Cardiac fibroblast (primary cell): ENCODE measurements at regions not wholly inside any gene's neighbourhood (a gene's known extent, or its start where the extent isn't known, plus 50 kb on each side); places are given as distances from the start of the nearest gene placed in this dataset.

Source experiments
- DNase-seq, 2 donors: peaks; one replicate each; pipeline versions ENCODE4 v3.0.0 to v3.0.0-alpha.2; 2010; ENCODE audit warnings: low read depth in 2 of 2
- H3K4me3 ChIP-seq, 2 donors: replicated peaks in 1 of 2; 1 replicate in 1 of 2; 2 replicates in 1 of 2; pipeline ENCODE4 v1.5.1; 2011; ENCODE audit warnings: low read depth in 2 of 2, low read length in 2 of 2, mild to moderate bottlenecking in 2 of 2, moderate library complexity in 1 of 2
- CTCF ChIP-seq: IDR thresholded peaks from one replicate; pipeline ENCODE4 v1.5.1; 2011; ENCODE audit warnings: low read depth, mild to moderate bottlenecking, low read length, inconsistent platforms

- DNase-seq: no peak
- TF ChIP-seq CTCF: no peak
- H3K4me3 ChIP-seq: no peak overlapping the region
Observed at GRCh38 chr12:24387381-24387780, 437.9 kb upstream of the SOX5 start.

GRCh38 chr12:24386836-24387235 is 437.4 kb upstream of the SOX5 start:
- H3K4me3 ChIP-seq: no peak overlapping the region
- DNase-seq: no peak
- TF ChIP-seq CTCF: no peak

GRCh38 chr12:24381790-24382189 is 432.3 kb upstream of the SOX5 start:
- no peak for DNase-seq
- no peak for TF ChIP-seq CTCF
- H3K4me3 ChIP-seq: no peak overlapping the region

- peak in 1 of 2 donors; percentile 60 for DNase-seq
Observed at GRCh38 chr12:24379861-24380521, 430.5 kb upstream of the SOX5 start.

GRCh38 chr12:24379433-24379832 is 430.0 kb upstream of the SOX5 start:
- no peak for DNase-seq
- no peak overlapping the region for H3K4me3 ChIP-seq
- no peak for TF ChIP-seq CTCF

More at GRCh38 chr12:24379861-24380521, 430.5 kb upstream of the SOX5 start:
- no peak for TF ChIP-seq CTCF
- H3K4me3 ChIP-seq: no peak overlapping the region

- H3K4me3 ChIP-seq: no peak overlapping the region
- no peak for TF ChIP-seq CTCF
- DNase-seq: peak in 1 of 2 donors; percentile 32
Observed at GRCh38 chr12:24378548-24379407, 429.3 kb upstream of the SOX5 start.
